HG03457 (cell line): ENCODE measurements at regions not wholly inside any gene's neighbourhood (a gene's known extent, or its start where the extent isn't known, plus 50 kb on each side); places are given as distances from the start of the nearest gene placed in this dataset.
"Not testable (repeated sequence)": the region's sequence is repeated elsewhere in the genome, so short reads cannot be mapped to it uniquely, and the experiment has no call there.

Experiments
- ATAC-seq: cut with Tn5 transposase; IDR thresholded peaks from one replicate; pipeline ENCODE4 v1.9.1; 2021; ENCODE audit warnings: moderate number of reproducible peaks; ENCODE audit not compliant: unreplicated experiment

DNA sequence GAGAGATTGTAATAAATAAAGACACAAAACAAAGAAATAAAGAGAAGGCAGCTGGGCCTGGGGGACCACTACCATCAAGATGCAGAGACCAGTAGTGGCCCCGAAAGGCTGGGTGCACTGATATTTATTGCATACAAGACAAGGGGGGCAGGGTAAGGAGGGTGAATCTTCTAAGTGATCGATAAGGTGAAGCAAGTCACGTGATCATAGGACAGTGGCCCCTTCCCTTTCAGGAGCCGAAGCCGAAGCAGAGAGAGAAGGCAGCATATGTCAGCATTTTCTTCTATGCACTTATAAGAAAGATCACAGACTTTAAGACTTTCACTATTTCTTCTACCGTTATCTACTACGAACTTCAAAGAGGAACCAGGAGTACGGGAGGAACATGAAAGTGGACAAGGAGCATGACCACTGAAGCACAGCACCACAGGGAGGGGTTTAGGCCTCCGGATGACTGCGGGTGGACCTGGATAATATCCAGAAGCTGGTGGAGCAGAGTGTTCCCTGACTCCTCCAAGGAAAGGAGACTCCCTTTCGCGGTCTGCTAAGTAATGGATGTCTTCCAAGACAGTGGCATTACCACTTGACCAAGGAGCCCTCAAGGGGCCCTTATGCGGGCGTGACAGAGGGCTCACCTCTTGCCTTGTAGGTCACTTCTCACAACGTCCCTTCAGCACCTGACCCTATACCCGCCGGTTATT lies 126.4 kb downstream of the RBM46 start:
- not testable (repeated sequence) for ATAC-seq

DNA sequence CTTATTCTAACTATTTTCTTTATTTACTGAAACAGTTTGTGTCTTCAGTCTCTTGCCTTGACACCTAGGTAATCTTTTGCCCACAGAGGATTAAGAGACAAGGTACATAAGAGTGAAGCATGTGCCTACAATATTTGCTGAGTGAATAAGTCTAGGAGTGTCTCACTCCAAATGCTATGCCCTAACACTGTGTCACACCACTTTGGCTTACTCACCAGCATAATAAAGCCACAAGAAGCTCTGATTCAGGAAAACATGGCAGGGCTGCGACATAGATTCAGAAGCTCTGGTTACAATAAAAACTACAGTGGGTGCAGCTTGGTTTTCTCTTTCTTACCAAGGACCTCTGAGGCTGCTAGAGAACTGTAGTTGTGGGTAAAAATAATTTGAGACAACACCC lies 127.1 kb downstream of the RBM46 start:
- no peak for ATAC-seq

DNA sequence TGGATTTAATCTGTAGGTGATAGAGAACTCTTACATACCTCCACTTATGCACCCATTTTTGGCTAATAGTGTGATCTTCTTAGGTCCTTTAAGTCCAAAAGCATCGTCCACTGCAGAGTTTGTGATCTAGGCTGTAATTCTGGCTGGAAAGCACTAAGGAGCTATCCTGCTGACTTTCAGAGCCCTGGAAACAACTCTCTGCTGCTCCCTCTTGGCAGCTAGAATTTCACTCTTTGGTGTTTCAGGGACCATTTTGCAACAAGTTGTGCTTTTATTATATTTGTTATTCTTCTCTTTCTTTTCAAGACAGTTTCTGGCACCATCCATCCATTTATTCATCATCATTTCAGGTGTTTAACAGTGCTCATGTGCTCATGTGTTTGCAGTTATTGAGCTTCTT lies 130.0 kb downstream of the RBM46 start:
- no peak for ATAC-seq

DNA sequence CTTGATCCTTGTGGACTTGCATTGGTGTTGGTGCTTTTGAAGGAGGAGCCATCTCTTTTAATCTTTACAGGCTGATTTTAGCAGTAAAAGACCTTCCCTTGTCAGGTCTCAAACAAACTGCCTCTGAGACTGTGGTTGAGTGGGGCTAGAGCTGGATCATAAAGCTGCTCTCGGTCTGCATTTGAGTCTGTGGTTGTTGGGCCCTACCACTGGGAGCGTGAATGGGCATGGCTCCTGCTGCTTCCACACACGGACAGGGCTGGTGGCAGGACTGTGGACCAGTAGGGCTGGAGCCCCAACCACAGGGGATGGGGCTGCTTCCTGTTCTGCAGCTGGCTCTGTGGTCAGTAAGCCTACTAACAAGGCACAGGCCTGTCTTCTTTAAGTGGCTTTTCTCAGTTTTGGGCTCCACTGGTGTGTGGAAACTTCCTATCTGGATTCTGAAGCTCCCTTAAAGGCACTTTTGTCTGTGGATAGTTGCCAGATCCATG lies 130.6 kb downstream of the RBM46 start:
- no peak for ATAC-seq

DNA sequence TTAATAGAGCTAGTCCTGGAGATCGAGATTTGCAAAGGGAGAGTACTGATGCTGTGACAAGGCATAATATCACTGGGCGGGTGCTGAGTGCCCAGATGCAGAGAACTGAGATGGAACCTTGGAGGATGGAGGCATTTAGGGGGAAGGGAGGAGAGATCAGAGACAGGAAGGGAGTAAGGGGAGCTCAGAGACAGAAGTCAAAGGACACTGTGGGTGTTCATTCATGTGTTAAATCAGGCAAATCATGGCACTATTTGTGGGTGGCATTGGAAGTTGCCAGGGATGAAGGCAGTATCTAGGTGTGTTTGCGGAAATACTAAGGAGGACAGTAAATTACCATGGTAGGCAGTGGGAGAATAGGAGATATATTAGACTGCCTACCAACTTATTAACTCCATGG lies 135.0 kb downstream of the RBM46 start:
- ATAC-seq, result no peak

DNA sequence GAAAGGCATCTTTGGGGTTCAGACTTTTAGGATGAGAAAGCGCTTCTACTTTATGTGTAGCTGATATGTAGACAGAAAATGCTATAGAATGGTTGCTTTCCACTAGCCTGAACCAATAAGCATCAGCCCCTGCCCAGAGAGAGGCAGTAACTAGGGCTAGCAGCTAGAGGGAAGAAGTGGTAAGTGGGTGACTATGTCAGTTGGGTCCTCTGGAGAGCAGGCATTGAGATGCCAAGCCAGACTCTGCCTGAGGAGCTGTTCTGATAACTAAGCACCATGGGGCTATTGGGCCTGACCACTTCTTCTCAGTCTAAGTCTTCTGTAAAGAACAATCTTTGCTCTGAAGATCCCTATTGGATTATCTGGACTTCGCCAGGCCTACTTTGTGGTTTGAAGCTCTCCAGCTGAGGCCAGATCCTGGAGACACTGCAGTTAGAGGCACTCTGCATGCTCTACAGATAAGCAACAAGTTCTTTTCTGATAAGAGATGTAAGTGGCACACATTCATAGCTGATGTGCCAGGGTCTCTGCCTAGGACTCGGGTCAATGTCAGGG lies 146.1 kb downstream of the RBM46 start:
- ATAC-seq, result no peak

DNA sequence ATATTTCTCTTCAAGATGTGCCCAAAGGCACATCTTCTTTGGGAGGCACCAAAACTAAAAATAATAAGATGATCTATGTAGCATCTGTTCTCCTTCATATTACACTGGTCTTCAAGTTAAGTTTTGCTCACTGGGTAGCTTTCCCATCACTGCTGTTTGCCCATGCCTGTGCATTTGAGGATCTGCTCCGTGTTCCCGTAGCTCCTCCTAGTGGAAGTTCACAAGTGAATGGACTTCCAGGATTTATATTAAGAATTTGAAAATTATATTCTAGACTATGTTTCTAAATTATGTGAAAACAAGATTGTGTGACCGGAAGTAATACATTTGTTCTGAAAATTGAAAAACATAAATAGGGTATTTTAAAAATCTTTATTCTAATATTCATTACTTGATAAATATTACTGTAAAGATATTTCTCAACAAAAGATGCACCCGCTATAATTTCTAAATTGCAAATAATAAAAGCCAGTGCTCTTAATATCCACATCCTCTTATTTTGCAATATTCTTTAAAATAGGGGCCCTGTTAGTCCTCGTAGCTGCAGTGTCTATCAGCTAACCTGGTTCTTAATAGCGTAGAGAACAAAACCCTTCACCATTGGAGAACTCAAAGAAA lies 147.7 kb downstream of the RBM46 start:
- no peak for ATAC-seq

DNA sequence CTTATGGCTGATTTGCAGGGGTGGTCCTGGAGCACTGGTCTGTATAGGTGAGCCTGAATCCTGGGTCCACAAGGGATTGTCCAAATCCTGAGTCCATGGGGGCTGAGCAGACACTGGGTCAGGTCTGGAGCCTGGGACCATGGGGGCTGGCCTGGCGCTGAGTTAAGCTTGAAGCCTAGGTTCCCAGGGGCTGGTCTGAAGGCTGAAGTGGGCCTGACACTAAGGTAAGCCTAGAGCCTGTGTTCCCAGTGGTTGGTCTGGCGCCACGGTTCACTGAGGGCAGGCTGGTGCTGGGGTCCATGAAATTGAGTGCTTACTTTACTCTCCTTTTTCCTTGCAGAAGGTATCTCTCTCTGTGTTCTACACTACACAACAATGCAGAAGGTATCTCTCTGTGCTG lies 155.8 kb downstream of the RBM46 start:
- ATAC-seq, result no peak

DNA sequence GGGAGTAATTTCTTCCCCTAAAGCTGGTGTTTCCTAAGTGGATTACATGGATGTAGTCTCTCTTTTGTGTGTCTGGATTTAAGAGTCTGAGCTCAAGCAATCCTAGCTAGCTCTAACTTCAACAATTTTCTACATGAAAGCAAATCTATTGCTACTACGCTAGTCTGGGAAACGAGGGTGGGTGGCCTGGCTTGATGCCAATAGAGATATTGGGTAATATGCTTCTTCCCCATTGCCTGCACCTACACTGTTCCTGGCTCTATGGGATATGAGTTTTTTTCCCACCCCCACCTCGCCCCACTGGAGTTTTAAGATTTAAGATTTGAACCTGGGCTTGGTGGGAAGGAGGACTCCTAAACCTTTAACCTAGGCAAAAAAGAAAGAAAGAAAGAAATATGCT lies 158.8 kb downstream of the RBM46 start:
- no peak for ATAC-seq

DNA sequence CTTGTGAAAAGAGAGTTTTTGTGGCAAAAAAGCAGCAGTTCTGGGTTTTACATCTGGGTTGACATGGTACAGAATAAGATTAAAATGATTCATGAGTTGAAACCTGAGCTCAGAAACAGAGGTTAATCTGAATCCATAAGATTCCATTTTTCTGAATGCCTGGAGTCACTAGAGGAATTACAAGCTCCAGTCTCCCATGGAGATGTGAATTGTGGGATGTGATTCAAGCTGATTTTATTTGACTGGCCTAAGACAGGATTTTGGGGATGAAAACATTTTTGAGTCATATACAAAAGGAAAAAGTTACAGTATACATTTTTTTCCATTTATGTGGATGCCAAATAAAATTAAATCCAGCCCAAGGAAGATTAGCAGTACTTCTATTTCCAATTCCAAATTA lies 161.1 kb downstream of the RBM46 start:
- ATAC-seq, result no peak

DNA sequence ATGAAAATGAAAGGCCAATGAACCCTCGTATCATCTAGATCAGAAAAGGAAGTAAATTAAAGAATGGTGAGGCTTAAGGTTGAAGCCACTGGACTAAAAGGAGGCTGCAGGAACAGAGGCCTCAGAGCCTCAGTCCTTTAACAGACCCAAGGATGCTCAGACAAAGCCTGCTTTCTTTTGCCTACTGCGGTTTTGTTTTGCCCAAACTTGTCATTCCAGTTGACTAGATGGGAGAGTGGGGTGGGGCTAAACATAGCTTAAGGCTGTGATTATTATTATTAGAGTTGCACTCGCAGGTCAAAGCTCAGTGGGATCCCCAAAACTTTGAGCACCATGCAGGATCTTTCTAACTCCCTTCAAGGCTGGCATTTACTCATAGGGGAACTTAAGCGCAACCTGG lies 163.9 kb downstream of the RBM46 start:
- no peak for ATAC-seq

DNA sequence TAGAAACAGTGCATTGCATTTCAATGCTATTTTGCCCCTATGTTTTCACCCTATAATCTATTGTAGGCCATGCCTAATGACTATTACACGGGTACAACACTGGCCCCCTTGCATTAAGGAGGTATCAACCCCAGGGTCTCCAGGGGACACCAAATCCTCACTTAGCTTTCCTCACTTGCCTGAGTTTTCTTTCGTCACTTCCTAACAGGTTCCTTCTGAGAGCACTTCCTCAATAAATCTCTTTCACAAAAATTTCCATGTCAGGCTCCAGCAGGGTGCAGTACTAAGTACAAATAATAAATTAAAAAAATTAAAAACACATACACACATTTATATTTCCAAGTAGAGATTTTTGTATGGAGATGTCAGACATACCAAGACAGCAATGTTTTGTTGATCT lies 165.0 kb downstream of the RBM46 start:
- no peak for ATAC-seq

DNA sequence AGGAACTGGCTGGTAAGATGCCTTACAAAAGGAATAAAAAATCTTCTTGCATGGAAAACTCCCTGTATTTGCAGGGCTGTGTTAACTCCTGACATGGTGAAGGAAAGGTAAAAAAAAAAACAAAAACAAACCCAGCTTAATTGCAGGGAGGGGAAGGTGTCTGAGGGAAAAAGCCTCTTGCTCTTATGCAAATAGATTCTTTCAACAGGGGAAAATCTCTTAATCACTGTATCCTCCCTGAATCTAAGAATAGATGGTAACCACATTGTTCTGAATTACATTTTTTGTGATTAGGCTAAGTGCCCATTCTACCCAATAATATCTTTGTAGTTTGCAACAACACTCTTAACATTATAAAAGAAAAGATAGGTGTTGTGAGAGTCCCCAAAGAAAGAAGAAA lies 172.6 kb downstream of the RBM46 start:
- peak; percentile 52 for ATAC-seq

DNA sequence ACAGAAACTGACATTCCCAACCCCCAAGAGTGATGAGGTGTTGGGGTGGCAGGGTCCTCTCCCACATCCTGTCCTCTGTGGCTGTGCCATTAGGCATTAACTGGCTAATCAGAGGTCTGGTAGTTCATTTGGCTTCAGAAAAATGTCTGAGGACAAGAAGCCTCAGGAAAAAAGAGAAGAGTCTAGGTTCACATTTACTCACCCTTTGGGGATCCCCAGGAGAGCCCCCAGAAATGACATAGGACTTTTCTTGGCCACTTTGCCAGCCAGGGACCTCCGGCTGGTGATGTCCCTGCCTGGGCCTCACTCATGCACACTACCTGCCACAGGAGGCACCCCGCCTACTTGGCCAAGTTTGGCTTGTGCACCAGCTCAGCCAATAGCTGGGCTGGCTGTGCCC lies 173.0 kb downstream of the RBM46 start:
- ATAC-seq, result peak; percentile 64

DNA sequence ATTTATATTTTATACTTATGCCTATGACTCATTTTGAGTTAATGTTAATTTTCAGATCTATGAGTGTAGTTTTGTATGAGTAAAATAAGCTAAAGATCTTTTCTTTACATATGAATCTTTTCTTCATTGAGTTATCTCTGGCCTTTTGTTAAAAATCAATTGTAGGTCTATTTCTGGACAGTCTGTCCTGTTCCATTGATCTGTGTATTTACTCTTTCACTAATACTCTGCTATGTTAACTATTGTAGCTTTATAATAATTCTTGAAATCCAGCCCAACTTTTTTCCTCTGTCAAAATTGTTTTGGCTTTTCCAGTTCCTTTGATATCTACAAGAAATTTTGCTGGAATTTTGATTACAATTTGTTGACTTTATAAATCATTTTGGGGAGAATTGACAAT lies 177.0 kb downstream of the RBM46 start:
- no peak for ATAC-seq

DNA sequence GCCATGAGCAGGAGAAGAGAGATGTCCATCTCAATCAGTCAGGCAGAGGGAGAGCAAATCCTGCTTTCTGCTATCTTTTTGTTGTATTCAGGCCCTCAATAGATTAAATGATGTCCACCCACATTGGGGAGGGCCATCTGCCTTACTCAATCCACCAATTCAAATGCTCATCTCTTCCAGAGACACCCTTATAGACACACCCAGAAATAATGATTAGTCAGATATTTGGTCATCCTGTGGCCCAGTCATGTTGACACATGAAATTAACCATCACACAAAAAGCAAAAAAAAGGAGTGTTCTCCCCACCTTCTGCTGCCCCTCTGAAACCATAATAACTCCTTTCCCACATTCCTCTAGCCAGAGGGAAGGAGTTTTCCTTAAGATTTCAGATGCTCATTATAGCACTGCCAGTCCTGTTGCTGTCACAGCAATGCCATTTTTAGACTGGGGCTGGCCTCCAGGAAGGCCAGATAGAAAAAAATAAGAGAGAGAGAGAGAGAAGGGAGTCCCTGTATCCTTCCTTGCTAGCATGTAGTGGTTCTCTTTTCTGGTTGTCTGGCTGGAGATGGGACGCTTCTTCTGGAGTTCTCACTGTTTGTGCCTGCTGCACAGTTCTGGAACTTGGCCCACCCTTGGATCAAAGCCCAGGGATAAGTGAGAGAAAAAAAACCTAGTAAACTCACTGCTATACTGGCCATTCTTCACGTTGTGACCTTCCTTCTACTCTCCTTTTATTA lies 177.7 kb downstream of the RBM46 start:
- ATAC-seq, result no peak

DNA sequence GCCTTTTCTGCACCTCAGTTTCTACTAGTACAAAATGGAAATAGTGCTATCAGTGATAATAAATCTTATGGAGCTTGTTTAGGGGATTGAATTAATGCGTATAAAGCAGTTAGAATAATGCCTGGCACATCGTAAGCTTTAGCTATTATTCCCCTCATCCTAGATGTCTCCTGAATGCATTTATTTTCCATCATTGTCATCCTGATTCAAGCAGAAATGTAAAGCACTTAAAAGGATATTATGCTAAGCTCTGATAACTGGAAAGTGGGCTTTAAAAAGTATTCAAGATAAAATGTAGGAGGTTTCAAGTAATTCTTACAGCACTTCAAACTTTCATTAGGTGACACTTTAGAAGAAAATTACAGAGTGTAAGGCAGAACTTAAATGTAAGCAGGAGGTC lies 178.7 kb downstream of the RBM46 start:
- no peak for ATAC-seq

DNA sequence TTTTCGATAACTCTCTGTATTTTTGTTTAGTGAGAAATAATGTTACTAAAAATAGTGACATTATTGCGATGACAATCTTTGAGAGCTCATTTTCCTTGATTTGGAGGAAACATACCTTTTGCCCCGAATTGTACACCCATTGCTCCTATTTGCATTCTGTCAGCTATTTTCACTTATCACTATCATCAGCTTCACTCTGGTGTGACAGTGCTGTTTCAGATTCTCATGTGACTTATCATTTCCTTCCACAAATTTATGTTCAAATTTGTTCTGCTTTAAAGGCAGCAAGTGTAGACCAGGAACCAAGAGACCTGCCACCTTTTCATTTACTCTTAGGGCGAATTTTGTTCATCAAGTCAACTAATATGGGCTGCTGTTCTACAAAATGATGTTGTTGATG lies 179.4 kb downstream of the RBM46 start:
- no peak for ATAC-seq

DNA sequence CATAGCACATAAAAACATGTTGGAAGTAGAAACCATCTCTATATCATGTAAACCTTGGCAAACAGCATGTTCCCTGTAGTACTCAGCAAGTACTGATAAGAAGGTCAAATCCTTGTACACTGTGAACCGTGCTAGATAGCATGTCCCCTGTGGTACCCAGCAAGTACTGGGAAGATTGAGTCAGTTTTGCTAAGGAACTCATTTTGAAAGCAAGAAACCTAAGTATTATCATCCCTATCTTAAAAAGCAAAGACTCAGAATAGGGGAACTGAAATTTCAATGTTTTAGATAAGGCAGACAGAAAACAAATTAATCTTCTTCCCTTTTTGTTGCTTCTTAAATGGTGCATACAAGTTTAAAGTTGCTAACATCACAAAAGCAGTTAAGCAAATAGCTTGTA lies 180.2 kb downstream of the RBM46 start:
- ATAC-seq, result peak; percentile 94

DNA sequence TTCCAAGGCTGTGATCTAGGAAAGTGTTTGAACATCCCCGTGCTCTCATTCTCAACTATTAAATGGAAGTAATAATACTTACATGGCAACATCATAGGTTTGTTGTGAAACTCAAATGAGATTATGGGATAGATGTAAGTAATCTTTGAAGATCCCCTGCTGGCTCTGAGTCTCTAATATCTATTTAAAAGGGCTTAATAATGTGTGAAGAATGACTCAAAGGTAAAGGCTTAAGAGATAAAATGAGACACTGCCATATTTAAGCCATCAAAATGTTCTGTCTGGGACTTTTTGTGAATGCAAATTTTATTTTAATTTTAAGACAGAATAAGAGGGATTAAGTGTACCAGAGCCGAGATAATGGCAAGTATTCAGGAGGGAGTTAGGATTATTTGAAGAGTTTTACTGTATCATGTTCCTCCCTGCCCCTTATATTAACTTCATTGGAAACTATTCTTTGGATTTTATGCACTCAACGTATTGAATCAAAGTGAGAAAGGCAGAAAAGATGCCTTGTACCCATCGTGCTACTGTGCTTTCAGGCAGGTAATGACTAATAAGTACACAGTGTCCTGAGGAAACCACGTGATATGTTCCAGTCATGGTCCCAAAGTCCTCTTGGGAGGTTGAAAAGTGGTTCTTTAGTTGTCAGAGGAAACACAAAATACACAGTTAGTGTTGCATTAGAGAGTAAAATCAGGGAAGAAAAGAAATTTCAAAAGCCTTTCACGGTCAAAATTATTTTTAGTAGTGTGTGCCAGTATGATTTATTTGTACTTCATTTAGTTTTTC lies 192.4 kb downstream of the RBM46 start:
- no peak for ATAC-seq

DNA sequence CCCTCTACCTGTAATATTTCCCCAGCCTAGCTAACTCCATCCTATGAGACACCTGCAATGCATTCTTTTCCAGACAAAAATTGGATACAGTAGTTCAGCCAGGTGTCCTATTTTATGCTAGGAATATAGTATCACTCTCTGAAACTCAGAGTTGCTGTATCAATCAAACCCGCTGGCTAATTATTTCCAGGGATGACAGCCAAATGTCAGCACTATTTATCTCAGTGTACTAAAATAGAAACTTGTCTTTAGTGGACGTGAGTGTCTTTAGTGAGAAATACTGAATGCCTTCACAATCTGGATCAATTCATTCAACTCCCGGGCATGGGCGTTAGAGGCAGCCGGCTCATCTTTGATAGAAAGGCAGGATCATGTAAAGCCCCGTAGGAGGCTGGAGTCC lies 196.2 kb downstream of the RBM46 start:
- no peak for ATAC-seq
